Common myeloid progenitor, CD34-positive (primary cell): ENCODE measurements at regions not wholly inside any gene's neighbourhood (a gene's known extent, or its start where the extent isn't known, plus 50 kb on each side); places are given as distances from the start of the nearest gene placed in this dataset.

Experiments used
- CTCF ChIA-PET: fragments of 350-600 bp; sonication (Branson Sonifier 250); formaldehyde crosslinking; loops from one replicate; lab custom pipeline; 2021; ENCODE audit warnings: antibody characterized with exemption; lab: Charles Lee
- POLR2A ChIA-PET: fragments of 350-600 bp; sonication (Branson Sonifier 250); formaldehyde crosslinking; loops from one replicate; lab custom pipeline; 2021; ENCODE audit warnings: antibody characterized with exemption; lab: Charles Lee
- DNase-seq, 3 donors: peaks; one replicate each; pipeline versions ENCODE4 v3.0.0 to v3.0.0-alpha.2; 2013
- H3K27ac ChIP-seq, 2 experiments: 1 replicate in 1 of 2; 2 replicates in 1 of 2; pipeline ENCODE4 v1.7.0; 2013; ENCODE audit warnings: inconsistent platforms in 2 of 2, low read length in 2 of 2, mild to moderate bottlenecking in 2 of 2, low read depth in 1 of 2, moderate library complexity in 1 of 2; ENCODE audit not compliant: severe bottlenecking in 2 of 2, insufficient read depth in 1 of 2, poor library complexity in 1 of 2
- H3K27me3 ChIP-seq, 5 experiments: replicated peaks in 2 of 5; 1 replicate in 3 of 5; 2 replicates in 2 of 5; pipeline versions ENCODE4 v1.6.1 to v1.7.0; 2013; ENCODE audit warnings: low read length in 4 of 5, mild to moderate bottlenecking in 2 of 5, moderate library complexity in 2 of 5, inconsistent platforms in 1 of 5; ENCODE audit not compliant: insufficient read depth in 5 of 5, control insufficient read depth in 4 of 5
- H3K36me3 ChIP-seq, 4 experiments: 1 replicate in 2 of 4; 2 replicates in 2 of 4; pipeline versions ENCODE4 v1.6.1 to v1.7.0; 2013; ENCODE audit warnings: low read length in 3 of 4, control low read depth in 1 of 4, mild to moderate bottlenecking in 1 of 4; ENCODE audit not compliant: control insufficient read depth in 4 of 4, insufficient read depth in 4 of 4
- H3K4me1 ChIP-seq, 4 experiments: 1 replicate in 3 of 4; 2 replicates in 1 of 4; pipeline versions ENCODE4 v1.6.1 to v1.7.1; 2013; ENCODE audit warnings: low read length in 3 of 4, mild to moderate bottlenecking in 3 of 4, control low read depth in 1 of 4, inconsistent platforms in 1 of 4, moderate library complexity in 1 of 4; ENCODE audit not compliant: control insufficient read depth in 4 of 4, insufficient read depth in 4 of 4; ENCODE audit errors: control extremely low read depth in 1 of 4
- H3K4me3 ChIP-seq, 7 experiments: 1 replicate in 4 of 7; 2 replicates in 3 of 7; pipeline versions ENCODE4 v1.5.1 to v1.7.0; 2013; ENCODE audit warnings: mild to moderate bottlenecking in 7 of 7, low read length in 6 of 7, moderate library complexity in 6 of 7, inconsistent platforms in 2 of 7, low read depth in 2 of 7, control low read depth in 1 of 7; ENCODE audit not compliant: insufficient read depth in 4 of 7, control insufficient read depth in 1 of 7; ENCODE audit errors: extremely low read depth in 1 of 7
- H3K9me3 ChIP-seq, 5 experiments: 1 replicate in 4 of 5; 2 replicates in 1 of 5; pipeline versions ENCODE4 v1.6.1 to v1.7.1; 2013; ENCODE audit warnings: low read length in 4 of 5, mild to moderate bottlenecking in 2 of 5, inconsistent platforms in 1 of 5, low read depth in 1 of 5, moderate library complexity in 1 of 5; ENCODE audit not compliant: control insufficient read depth in 4 of 5, insufficient read depth in 2 of 5; ENCODE audit errors: control extremely low read depth in 1 of 5
- WGBS: methylation state at CpG from one replicate; pipeline ENCODE4 v1.1.5; 2013; ENCODE audit not compliant: insufficient coverage; 5-methylcytosine and 5-hydroxymethylcytosine counted together

GRCh38 chr14:58849601-58850000, 211.8 kb downstream of the DACT1 start:
- WGBS = no CpG with 5 or more reads among the region's 4 CpGs
- ChIA-PET CTCF (no interaction called here), POLR2A (interaction anchor here (0.7 kb wide), 1 partner anchor 40 kb away, joined by 3 read pairs; no protein-coding TSS in a partner anchor)
- Histone ChIP-seq H3K4me1 (no peaks in the 10 kb centered on the region), H3K36me3 (no peaks in the 10 kb centered on the region), H3K9me3 (peaks cover 0 to 2% (median 0%) of the 10 kb centered on the region in 5 experiments), H3K27me3 (no peaks in the 10 kb centered on the region), H3K4me3 (no peak overlapping the region), H3K27ac (no peak overlapping the region)
- DNase-seq = no peak

- CTCF ChIA-PET = no interaction called here
- H3K27me3 ChIP-seq = no peaks in the 10 kb centered on the region
- 100% methylated on average over 1 of the region's 1 CpG for WGBS
- H3K36me3 ChIP-seq = no peaks in the 10 kb centered on the region
- POLR2A ChIA-PET = interaction anchor here (0.7 kb wide), 1 partner anchor 40 kb away, joined by 3 read pairs; no protein-coding TSS in a partner anchor
- H3K4me1 ChIP-seq = no peaks in the 10 kb centered on the region
- H3K27ac ChIP-seq = no peak overlapping the region
- peaks cover 0 to 2% (median 0%) of the 10 kb centered on the region in 5 experiments for H3K9me3 ChIP-seq
- DNase-seq = no peak
- H3K4me3 ChIP-seq = no peak overlapping the region
Measured at GRCh38 chr14:58850011-58850410, 212.2 kb downstream of the DACT1 start.

GRCh38 chr14:58861586-58861985, 223.8 kb downstream of the DACT1 start:
- H3K27ac ChIP-seq = no peak overlapping the region
- WGBS = 100% methylated on average over 1 of the region's 2 CpGs
- no peaks in the 10 kb centered on the region for H3K4me1 ChIP-seq
- no peak overlapping the region for H3K4me3 ChIP-seq
- POLR2A ChIA-PET = no interaction called here
- CTCF ChIA-PET = no interaction called here
- no peak for DNase-seq
- H3K27me3 ChIP-seq = no peaks in the 10 kb centered on the region
- H3K36me3 ChIP-seq = no peaks in the 10 kb centered on the region
- peaks cover 0 to 8% (median 4%) of the 10 kb centered on the region in 5 experiments for H3K9me3 ChIP-seq

- Histone ChIP-seq H3K27me3 (no peaks in the 10 kb centered on the region), H3K36me3 (no peaks in the 10 kb centered on the region), H3K4me3 (no peak overlapping the region), H3K9me3 (peaks cover 0 to 8% (median 4%) of the 10 kb centered on the region in 5 experiments), H3K4me1 (no peaks in the 10 kb centered on the region), H3K27ac (no peak overlapping the region)
- ChIA-PET POLR2A (no interaction called here), CTCF (interaction anchor here (1.4 kb wide), 1 partner anchor 27 kb away, joined by 3 read pairs; no protein-coding TSS in a partner anchor)
- DNase-seq = no peak
- 63% methylated on average over 1 of the region's 2 CpGs for WGBS
Measured at GRCh38 chr14:58862416-58863160, 224.8 kb downstream of the DACT1 start.

- no peak overlapping the region for H3K27ac ChIP-seq
- POLR2A ChIA-PET = interaction anchor here (0.7 kb wide), 1 partner anchor 131 kb away, joined by 3 read pairs; no protein-coding TSS in a partner anchor
- CTCF ChIA-PET = interaction anchor here (0.7 to 1.4 kb wide), 2 partner anchors 19 to 28 kb away, joined by 3 read pairs; no protein-coding TSS in a partner anchor
- H3K36me3 ChIP-seq = no peaks in the 10 kb centered on the region
- H3K9me3 ChIP-seq = peaks cover 0 to 5% (median 2%) of the 10 kb centered on the region in 5 experiments
- no peaks in the 10 kb centered on the region for H3K27me3 ChIP-seq
- H3K4me3 ChIP-seq = no peak overlapping the region
- no peaks in the 10 kb centered on the region for H3K4me1 ChIP-seq
- 87% methylated on average over 6 of the region's 10 CpGs for WGBS
- no peak for DNase-seq
Measured at GRCh38 chr14:58863661-58864345, 226.0 kb downstream of the DACT1 start.

- ChIA-PET POLR2A (interaction anchor here (0.7 kb wide), 1 partner anchor 130 kb away, joined by 3 read pairs; no protein-coding TSS in a partner anchor), CTCF (no interaction called here)
- H3K4me1 ChIP-seq = no peaks in the 10 kb centered on the region
- no peak overlapping the region for H3K27ac ChIP-seq
- no peak overlapping the region for H3K4me3 ChIP-seq
- no peaks in the 10 kb centered on the region for H3K36me3 ChIP-seq
- no peak for DNase-seq
- 89% methylated on average over 4 of the region's 7 CpGs for WGBS
- H3K9me3 ChIP-seq = peaks cover 0 to under 1% (median 0%) of the 10 kb centered on the region in 5 experiments
- H3K27me3 ChIP-seq = no peaks in the 10 kb centered on the region
Measured at GRCh38 chr14:58864751-58865513, 227.2 kb downstream of the DACT1 start.
